A549 (cell line): ENCODE measurements at regions not wholly inside any gene's neighbourhood (a gene's known extent, or its start where the extent isn't known, plus 50 kb on each side); places are given as distances from the start of the nearest gene placed in this dataset.

Experiments used
- ATAC-seq, 2 experiments: fragments of 200-7000 bp in 1 of 2; fragments of >200 bp in 1 of 2; cut with Nextera tagmentation in 1 of 2; cut with Tn5 transposase in 1 of 2; 3 replicates each; pipeline versions ENCODE4 v1.8.0 to v1.9.1; 2018 to 2020; ENCODE audit warnings: mild to moderate bottlenecking in 1 of 2, moderate library complexity in 1 of 2
- CTCF ChIA-PET: fragments of 300-600 bp; sonication (Branson Sonifier 250); formaldehyde crosslinking; extraction: SDS; loops from one replicate; lab custom pipeline; 2021; ENCODE audit warnings: antibody characterized with exemption, inconsistent platforms; lab: Yijun Ruan, JAX
- POLR2A ChIA-PET: fragments of 350-600 bp; formaldehyde crosslinking; extraction: SDS; loops from one replicate; lab custom pipeline; 2021; ENCODE audit warnings: antibody characterized with exemption, inconsistent platforms; lab: Yijun Ruan, JAX
- DNase-seq, 2 experiments: peaks; one replicate each; pipeline versions ENCODE4 v3.0.0 to v3.0.0-alpha.2; 2011 to 2016; ENCODE audit warnings: low read depth in 1 of 2, low spot score in 1 of 2
- FAIRE-seq: peaks from 2 replicates; lab custom pipeline; 2011; peaks lifted over from hg19 to GRCh38; lab: Jason Lieb, UNC
- H3K27ac ChIP-seq, 2 experiments: fragments of >200 bp; sonication (Bioruptor Twin); formaldehyde crosslinking; 3 replicates each; pipeline ENCODE4 v1.5.1; 2016 to 2017
- H3K4me1 ChIP-seq: fragments of >200 bp; sonication (Bioruptor Twin); formaldehyde crosslinking; 3 replicates; pipeline ENCODE4 v1.6.1; 2016
- H3K4me2 ChIP-seq: fragments of >200 bp; sonication (Bioruptor Twin); formaldehyde crosslinking; 3 replicates; pipeline ENCODE4 v1.6.1; 2016
- H3K4me3 ChIP-seq: fragments of >200 bp; sonication (Bioruptor Twin); formaldehyde crosslinking; 3 replicates; pipeline ENCODE4 v1.5.1; 2016
- H3K9me3 ChIP-seq: fragments of >200 bp; sonication (Bioruptor Twin); formaldehyde crosslinking; 3 replicates; pipeline ENCODE4 v1.6.1; 2016
- ATOH8 ChIP-seq: fragments of 250-450 bp; sonication (Bioruptor Pico); IDR thresholded peaks from 2 replicates; pipeline ENCODE4 v1.5.0; 2020; ENCODE audit warnings: low read depth, mild to moderate bottlenecking, moderate library complexity
- BCL3 ChIP-seq: fragments of >200 bp; sonication (Bioruptor Twin); formaldehyde crosslinking; IDR thresholded peaks from 3 replicates; pipeline ENCODE4 v1.6.1; 2016
- CBX2 ChIP-seq: fragments of 200-600 bp; sonication (generic); IDR thresholded peaks from 2 replicates; pipeline ENCODE4 v1.6.1; 2016; ENCODE audit warnings: low read depth, mild to moderate bottlenecking, borderline replicate concordance
- CBX8 ChIP-seq: fragments of 200-600 bp; sonication (generic); IDR thresholded peaks from 2 replicates; pipeline ENCODE4 v1.6.1; 2016
- CHD4 ChIP-seq: fragments of 200-600 bp; sonication (generic); IDR thresholded peaks from 2 replicates; pipeline ENCODE4 v1.6.1; 2016; ENCODE audit warnings: antibody characterized with exemption, mild to moderate bottlenecking, borderline replicate concordance
- FOSL2 ChIP-seq, 2 experiments: fragments of 450-650 bp in 1 of 2; fragments of >200 bp in 1 of 2; sonication (Bioruptor Twin) in 1 of 2; formaldehyde crosslinking; IDR thresholded peaks; 2 replicates each; pipeline versions ENCODE4 v1.5.0 to v1.6.1; 2016 to 2020; ENCODE audit warnings: mild to moderate bottlenecking in 1 of 2, moderate library complexity in 1 of 2
- HDAC2 ChIP-seq: fragments of 200-600 bp; sonication (generic); IDR thresholded peaks from 2 replicates; pipeline ENCODE4 v1.6.1; 2016
- HES2 ChIP-seq: fragments of >200 bp; sonication (Bioruptor Twin); formaldehyde crosslinking; IDR thresholded peaks from 2 replicates; pipeline ENCODE4 v1.6.1; 2016
- HOXB13 ChIP-seq: fragments of 250-450 bp; sonication (Bioruptor Pico); IDR thresholded peaks from 2 replicates; pipeline ENCODE4 v1.5.0; 2020; ENCODE audit warnings: low read depth, mild to moderate bottlenecking, moderate library complexity
- KDM5A ChIP-seq: fragments of 200-600 bp; sonication (generic); IDR thresholded peaks from 2 replicates; pipeline ENCODE4 v1.6.1; 2016; ENCODE audit warnings: antibody characterized with exemption, mild to moderate bottlenecking
- MAZ ChIP-seq: fragments of 150-350 bp; IDR thresholded peaks from 2 replicates; pipeline ENCODE4 v1.6.1; 2014; ENCODE audit warnings: antibody characterized with exemption, low read depth, low read length, borderline replicate concordance
- NPAS2 ChIP-seq: fragments of 250-450 bp; sonication (Bioruptor Pico); IDR thresholded peaks from 2 replicates; pipeline ENCODE4 v1.8.0; 2022; ENCODE audit warnings: mild to moderate bottlenecking, moderate library complexity, borderline replicate concordance
- REST ChIP-seq: fragments of 200-600 bp; sonication (generic); IDR thresholded peaks from 2 replicates; pipeline ENCODE4 v1.6.1; 2016; ENCODE audit warnings: antibody characterized with exemption, mild to moderate bottlenecking, moderate library complexity
- RNF2 ChIP-seq: fragments of 200-600 bp; sonication (generic); IDR thresholded peaks from 2 replicates; pipeline ENCODE4 v1.6.1; 2016; ENCODE audit warnings: low read depth, mild to moderate bottlenecking, antibody characterized with exemption, moderate library complexity, borderline replicate concordance
- TFCP2L1 ChIP-seq: fragments of 250-450 bp; sonication (Bioruptor Pico); IDR thresholded peaks from 2 replicates; pipeline ENCODE4 v1.5.0; 2021; ENCODE audit warnings: mild to moderate bottlenecking
- ZC3H11A ChIP-seq: fragments of 450-650 bp; IDR thresholded peaks from 2 replicates; pipeline ENCODE4 v1.6.1; 2014; ENCODE audit warnings: antibody characterized with exemption, mild to moderate bottlenecking
- ZFP36 ChIP-seq: fragments of 450-650 bp; IDR thresholded peaks from 2 replicates; pipeline ENCODE4 v1.6.1; 2014; ENCODE audit warnings: borderline replicate concordance; ENCODE audit not compliant: partially characterized antibody
- WGBS: methylation state at CpG from one replicate; pipeline ENCODE4 v1.1.6; 2017; ENCODE audit errors: missing lambda C conversion rate; 5-methylcytosine and 5-hydroxymethylcytosine counted together

GRCh38 chr6:119444642-119445557, 95.3 kb upstream of the MAN1A1 start:
- ATAC-seq (no peak), FAIRE-seq (no peak), DNase-seq (no peak)
- TF ChIP-seq ZC3H11A: no peak
- no peak for TF ChIP-seq CBX8
- no peak for TF ChIP-seq TFCP2L1
- no peak for TF ChIP-seq BCL3
- no peak for TF ChIP-seq MAZ
- no peak for TF ChIP-seq REST
- TF ChIP-seq FOSL2 (IDR thresholded peaks at IDR 0.05): no peak
- TF ChIP-seq FOSL2 (CRISPR knock-in tag; IDR thresholded peaks at IDR 0.05): no peak
- TF ChIP-seq NPAS2 (CRISPR knock-in tag): no peak
- no peak for TF ChIP-seq RNF2
- TF ChIP-seq HDAC2: no peak
- no peak for TF ChIP-seq ATOH8 (CRISPR knock-in tag)
- no peak for TF ChIP-seq HES2
- TF ChIP-seq CBX2: no peak
- Histone ChIP-seq H3K4me2 (no peak overlapping the region), H3K4me3 (no peak overlapping the region), H3K9me3 (no peaks in the 10 kb centered on the region), H3K4me1 (no peaks in the 10 kb centered on the region), H3K27ac (no peak overlapping the region)
- ChIA-PET POLR2A (no interaction called here), CTCF (no interaction called here)
- 39% methylated on average over 4 of the region's 4 CpGs for WGBS

GRCh38 chr6:119443993-119444641, 94.6 kb upstream of the MAN1A1 start:
- CTCF ChIA-PET: no interaction called here
- no peak overlapping the region for H3K27ac ChIP-seq
- TF ChIP-seq ZFP36 (no peak), HOXB13 (no peak), KDM5A (no peak), FOSL2 (IDR thresholded peaks at IDR 0.05) (no peak), FOSL2 (CRISPR knock-in tag; IDR thresholded peaks at IDR 0.05) (no peak), CHD4 (no peak), NPAS2 (CRISPR knock-in tag) (no peak)
- FAIRE-seq: no peak
- DNase-seq: no peak
- no peaks in the 10 kb centered on the region for H3K4me1 ChIP-seq
- H3K4me2 ChIP-seq: no peak overlapping the region
- ATAC-seq: no peak
- POLR2A ChIA-PET: no interaction called here
- 27% methylated on average over 7 of the region's 7 CpGs for WGBS
- no peaks in the 10 kb centered on the region for H3K9me3 ChIP-seq
- H3K4me3 ChIP-seq: no peak overlapping the region
